GM12878 (cell line): ENCODE measurements at regions not wholly inside any gene's neighbourhood (a gene's known extent, or its start where the extent isn't known, plus 50 kb on each side); places are given as distances from the start of the nearest gene placed in this dataset.
A peak's percentile ranks its signal among the peaks of the same experiment; 100 is the strongest.

Experiments used
- BRCA1 ChIP-seq: IDR thresholded peaks from 2 replicates; pipeline ENCODE4 v1.6.1; 2011; ENCODE audit warnings: low read depth, low read length, improper control_type of control experiment
- CUX1 ChIP-seq: IDR thresholded peaks from 2 replicates; pipeline ENCODE4 v1.6.1; 2012; ENCODE audit warnings: improper control_type of control experiment, low read depth, low read length; ENCODE audit not compliant: insufficient replicate concordance
- DPF2 ChIP-seq: fragments of 450-650 bp; IDR thresholded peaks from 2 replicates; pipeline ENCODE4 v1.6.1; 2017; ENCODE audit warnings: mild to moderate bottlenecking
- FOXK2 ChIP-seq: fragments of 450-650 bp; IDR thresholded peaks from 2 replicates; pipeline ENCODE4 v1.6.1; 2017; ENCODE audit warnings: mild to moderate bottlenecking, moderate library complexity
- HDAC2 ChIP-seq: fragments of 200-600 bp; sonication (generic); IDR thresholded peaks from 2 replicates; pipeline ENCODE4 v1.6.1; 2017
- IRF4 ChIP-seq: IDR thresholded peaks from 2 replicates; pipeline ENCODE4 v1.6.1; 2011; ENCODE audit warnings: low read depth, low read length
- JUND ChIP-seq: IDR thresholded peaks from 2 replicates; pipeline ENCODE4 v1.6.1; 2012; ENCODE audit warnings: low read depth, mild to moderate bottlenecking, low read length, improper control_type of control experiment, moderate library complexity
- LARP7 ChIP-seq: fragments of 450-650 bp; IDR thresholded peaks from 2 replicates; pipeline ENCODE4 v1.6.1; 2017; ENCODE audit warnings: mild to moderate bottlenecking
- MAX ChIP-seq: IDR thresholded peaks from 2 replicates; pipeline ENCODE4 v1.6.1; 2012; ENCODE audit warnings: low read depth, low read length, improper control_type of control experiment
- MYC ChIP-seq: IDR thresholded peaks from 2 replicates; pipeline ENCODE4 v1.6.1; 2011; ENCODE audit warnings: mild to moderate bottlenecking, low read length, moderate library complexity, inconsistent platforms; ENCODE audit not compliant: insufficient read depth, insufficient replicate concordance, insufficient read length, severe bottlenecking
- NFIC ChIP-seq: IDR thresholded peaks from 2 replicates; pipeline ENCODE4 v1.6.1; 2012; ENCODE audit warnings: low read depth, mild to moderate bottlenecking, inconsistent platforms, low read length, moderate library complexity
- NFYA ChIP-seq: IDR thresholded peaks from 2 replicates; pipeline ENCODE4 v1.6.1; 2011; ENCODE audit warnings: low read depth, mild to moderate bottlenecking, low read length, improper control_type of control experiment, borderline replicate concordance
- PAX5 ChIP-seq: IDR thresholded peaks from 2 replicates; pipeline ENCODE4 v1.6.1; 2011; ENCODE audit warnings: low read depth, low read length, borderline replicate concordance
- SKIL ChIP-seq: fragments of 450-650 bp; IDR thresholded peaks from 2 replicates; pipeline ENCODE4 v1.6.1; 2017; ENCODE audit warnings: mild to moderate bottlenecking, low read depth, inconsistent platforms; ENCODE audit not compliant: poor library complexity, severe bottlenecking
- SMARCA5 ChIP-seq: fragments of 450-650 bp; IDR thresholded peaks from 2 replicates; pipeline ENCODE4 v1.6.1; 2017; ENCODE audit warnings: mild to moderate bottlenecking
- SP1 ChIP-seq: IDR thresholded peaks from one replicate; pipeline ENCODE4 v1.6.1; 2011; ENCODE audit warnings: low read depth, low read length
- TARDBP ChIP-seq: IDR thresholded peaks from 2 replicates; pipeline ENCODE4 v1.6.1; 2016; ENCODE audit warnings: borderline replicate concordance
- TBL1XR1 ChIP-seq: IDR thresholded peaks from 2 replicates; pipeline ENCODE4 v1.6.1; 2012; ENCODE audit warnings: low read depth, low read length, improper control_type of control experiment
- USF2 ChIP-seq: IDR thresholded peaks from 2 replicates; pipeline ENCODE4 v1.6.1; 2011; ENCODE audit warnings: low read depth, low read length, improper control_type of control experiment, borderline replicate concordance
- ZNF207 ChIP-seq: fragments of 450-650 bp; IDR thresholded peaks from 2 replicates; pipeline ENCODE4 v1.6.1; 2014; ENCODE audit warnings: antibody characterized with exemption, mild to moderate bottlenecking, borderline replicate concordance
- ZNF622 ChIP-seq: fragments of 450-650 bp; IDR thresholded peaks from 2 replicates; pipeline ENCODE4 v1.6.1; 2017; ENCODE audit warnings: mild to moderate bottlenecking, inconsistent platforms

DNA sequence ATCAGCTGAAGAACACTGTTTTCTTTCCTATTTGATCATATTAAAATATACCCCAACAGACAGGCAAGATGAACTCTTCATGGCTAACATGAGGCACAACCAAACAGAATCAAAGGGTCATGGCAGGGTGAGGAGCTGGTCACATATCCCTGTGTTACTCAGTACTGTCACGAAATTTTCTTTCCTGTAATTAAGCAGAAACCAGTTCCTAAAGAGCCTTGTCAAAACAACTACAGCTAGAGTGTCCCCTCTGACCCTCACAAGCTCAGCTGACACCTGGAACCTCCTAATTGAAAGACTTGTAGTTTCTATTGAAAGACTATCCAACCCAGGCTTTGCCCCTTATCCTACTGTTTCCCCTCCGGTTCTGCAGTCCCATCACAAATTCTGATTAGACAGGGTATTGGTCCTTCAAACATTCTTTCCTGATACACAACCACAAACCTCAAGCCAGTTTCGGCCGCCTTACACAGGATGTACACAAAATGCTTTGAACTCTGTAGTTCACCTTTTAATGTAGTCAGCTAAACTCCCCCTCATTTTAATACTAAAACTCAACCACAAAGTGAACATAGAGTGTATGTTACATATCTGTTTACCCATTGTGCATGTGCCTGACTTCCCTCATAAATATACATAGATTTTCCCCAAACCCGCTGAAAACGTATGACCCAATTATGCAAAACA, 651.9 kb downstream of the MRPL39 start (continued):
- TF ChIP-seq CUX1: no peak
- no peak for TF ChIP-seq BRCA1
- TF ChIP-seq NFYA: no peak
- no peak for TF ChIP-seq LARP7
- TF ChIP-seq MAX: no peak
- peak; percentile 29 for TF ChIP-seq SKIL
- TF ChIP-seq FOXK2: no peak
- TF ChIP-seq USF2: no peak
- peak; percentile 56; the same call in 1 of the 2 replicates for TF ChIP-seq PAX5
- TF ChIP-seq HDAC2: no peak
- TF ChIP-seq JUND: no peak
- TF ChIP-seq NFIC: peak; percentile 54; the same call in 1 of the 2 replicates
- no peak for TF ChIP-seq ZNF207
- TF ChIP-seq TARDBP: no peak
- no peak for TF ChIP-seq ZNF622
- TF ChIP-seq DPF2: peak; percentile 54; the same call in 1 of the 2 replicates
- TF ChIP-seq TBL1XR1: peak; percentile 59; the same call in 1 of the 2 replicates
- no peak for TF ChIP-seq IRF4
- TF ChIP-seq MYC: no peak
- TF ChIP-seq SP1: no peak
- TF ChIP-seq SMARCA5: no peak
